ENCODE measurements at regions not wholly inside any gene's neighbourhood (a gene's known extent, or its start where the extent isn't known, plus 50 kb on each side); places are given as distances from the start of the nearest gene placed in this dataset.

DNA sequence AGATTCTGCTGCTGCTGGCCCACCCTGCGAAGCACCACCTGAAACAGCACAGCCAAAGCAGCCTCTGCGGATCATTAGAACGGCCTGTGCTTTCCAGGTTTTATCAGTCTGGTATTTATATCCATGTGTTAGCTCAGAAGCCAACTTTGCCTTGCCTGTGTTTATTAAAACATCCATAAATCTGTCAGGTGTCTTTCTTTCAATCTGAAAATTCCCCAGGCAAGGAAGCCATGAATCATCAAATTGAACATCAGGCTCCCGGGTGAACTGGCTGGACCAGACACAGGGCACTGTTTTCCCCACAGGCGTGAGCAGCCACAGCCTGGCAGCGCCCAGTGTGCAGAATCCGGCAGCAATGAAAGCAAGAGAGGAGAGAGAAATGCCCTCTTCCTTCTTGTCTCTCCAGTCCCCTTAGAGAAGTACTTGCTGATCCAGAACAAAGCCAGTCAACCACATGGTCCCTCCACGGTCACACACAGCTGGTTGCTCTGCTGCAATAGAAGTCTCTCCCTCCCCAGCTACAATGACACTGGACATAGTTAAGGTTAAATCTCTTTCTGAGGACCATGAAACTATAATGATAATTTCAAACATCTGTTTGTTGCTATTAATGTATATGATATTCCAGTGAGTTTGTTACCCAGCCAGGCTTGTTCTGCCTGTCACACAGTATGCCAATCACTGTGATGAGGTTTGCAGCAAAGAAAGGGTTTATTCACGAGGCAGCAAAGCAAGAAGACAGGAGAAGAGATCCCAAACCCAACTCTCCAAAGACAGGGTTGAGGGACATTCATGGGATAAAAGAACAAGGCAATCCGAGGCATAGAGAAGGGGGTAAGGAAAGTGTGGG lies 212.1 kb upstream of the FMN2 start:
- DNase-seq = no peak

DNA sequence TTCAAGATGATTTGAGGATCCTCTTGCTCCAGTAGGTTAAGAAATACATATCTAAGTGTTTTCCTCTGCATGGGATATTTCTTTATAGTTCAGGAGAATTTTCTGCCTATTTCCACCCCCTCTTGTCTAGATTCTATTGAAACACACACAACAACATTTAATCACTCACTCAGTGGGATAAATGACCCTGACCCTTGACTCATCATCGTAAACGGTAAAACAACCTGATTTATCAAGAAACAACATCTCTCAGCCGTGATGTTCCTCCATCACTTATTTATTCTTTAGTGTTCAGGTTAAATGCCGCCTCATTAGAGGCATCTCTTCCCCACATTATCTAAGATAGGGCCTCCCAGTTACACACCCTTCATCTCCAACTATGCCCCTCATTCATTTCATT lies 208.7 kb upstream of the FMN2 start:
- DNase-seq = no peak

DNA sequence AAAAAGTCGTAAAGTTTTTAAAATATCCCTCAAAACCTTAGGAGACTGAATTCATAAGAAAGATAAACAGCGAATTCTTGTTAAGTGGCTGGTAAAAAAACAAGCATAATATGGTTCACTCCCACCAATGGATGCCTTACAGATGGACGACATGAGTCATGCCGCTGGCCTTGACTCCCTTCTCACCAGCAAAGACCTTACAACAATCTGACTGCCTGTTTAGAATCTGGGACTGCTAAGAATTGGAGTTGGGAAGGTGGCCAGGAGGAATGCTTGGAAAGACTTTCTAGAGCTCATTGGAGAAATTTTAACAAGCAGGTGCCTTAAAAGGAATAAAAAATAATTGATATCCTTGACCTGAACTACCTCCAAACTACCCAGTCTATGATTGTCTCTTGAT lies 206.9 kb upstream of the FMN2 start:
- DNase-seq = peak in 1 of 51 donors; percentile 22

DNA sequence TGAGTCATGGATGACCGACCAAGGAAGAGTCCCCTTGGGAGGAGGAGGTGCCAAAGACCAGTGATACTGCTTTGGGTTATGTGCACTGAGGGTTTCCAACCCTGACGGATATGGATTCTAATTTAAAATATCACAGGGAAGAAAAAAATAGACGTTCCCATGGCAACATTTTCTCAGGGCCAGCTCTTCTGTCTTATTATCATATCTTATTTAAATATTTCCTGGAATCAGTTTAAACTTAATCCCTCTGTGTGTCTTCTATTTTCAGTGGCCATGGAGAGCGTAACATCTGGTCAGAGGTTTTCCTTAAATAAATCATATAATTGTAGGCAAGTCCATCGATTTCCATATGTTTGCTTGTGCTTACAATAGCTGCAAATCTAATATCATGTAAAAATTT lies 205.4 kb upstream of the FMN2 start:
- DNase-seq = no peak

DNA sequence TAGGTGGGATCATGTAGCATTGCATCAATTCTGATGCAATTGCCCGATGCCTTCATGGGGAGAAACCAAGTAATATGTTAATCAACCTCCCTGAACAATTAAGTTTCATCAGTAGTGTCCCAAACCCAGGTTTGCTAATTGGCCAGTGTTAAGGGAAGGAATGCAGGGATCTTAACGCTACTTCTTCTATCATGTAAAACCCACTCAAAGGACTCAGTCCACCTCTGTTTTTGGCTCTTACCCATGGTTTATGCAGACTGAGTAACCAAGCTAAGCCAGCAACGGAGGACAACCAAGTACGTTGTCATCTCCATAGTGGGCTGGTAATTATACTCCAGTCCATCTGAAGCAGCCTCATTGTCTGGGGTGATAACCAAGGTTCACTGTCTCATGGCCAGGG lies 203.0 kb upstream of the FMN2 start:
- no peak for DNase-seq

DNA sequence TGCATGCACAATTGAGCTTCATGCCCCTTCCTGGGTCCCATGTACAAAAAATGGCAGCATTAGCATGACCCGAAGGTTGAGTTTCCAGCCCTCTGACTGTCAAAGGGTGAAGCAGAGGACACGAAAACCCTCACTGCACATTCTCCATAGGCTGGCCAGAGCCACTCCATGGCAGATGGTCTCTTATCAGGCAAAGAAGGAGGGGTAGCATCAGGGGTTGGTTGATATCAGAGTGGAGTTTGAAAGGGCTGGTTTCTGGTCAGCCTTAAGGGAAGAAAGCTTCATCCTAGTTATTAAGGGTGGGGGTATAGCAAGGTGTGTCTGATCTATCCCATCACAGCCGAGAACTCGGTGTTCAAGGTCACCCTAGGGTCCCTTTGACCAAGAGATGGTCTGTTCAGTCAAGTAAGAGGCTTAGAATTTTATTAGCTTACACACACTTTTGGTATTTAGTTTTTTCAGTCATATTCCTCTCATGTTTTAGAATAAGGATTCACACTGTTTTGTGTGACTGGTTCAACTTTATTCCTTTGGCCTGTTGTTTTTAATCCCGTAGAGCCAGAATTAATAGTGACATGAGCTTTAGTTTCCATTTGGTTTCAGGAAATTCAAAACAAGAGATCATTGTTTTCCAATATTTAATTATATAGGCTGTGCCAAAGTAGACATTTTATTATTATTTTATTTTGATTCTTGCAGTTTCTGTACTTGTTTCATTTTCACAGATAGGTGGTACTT lies 199.9 kb upstream of the FMN2 start:
- no peak for DNase-seq

DNA sequence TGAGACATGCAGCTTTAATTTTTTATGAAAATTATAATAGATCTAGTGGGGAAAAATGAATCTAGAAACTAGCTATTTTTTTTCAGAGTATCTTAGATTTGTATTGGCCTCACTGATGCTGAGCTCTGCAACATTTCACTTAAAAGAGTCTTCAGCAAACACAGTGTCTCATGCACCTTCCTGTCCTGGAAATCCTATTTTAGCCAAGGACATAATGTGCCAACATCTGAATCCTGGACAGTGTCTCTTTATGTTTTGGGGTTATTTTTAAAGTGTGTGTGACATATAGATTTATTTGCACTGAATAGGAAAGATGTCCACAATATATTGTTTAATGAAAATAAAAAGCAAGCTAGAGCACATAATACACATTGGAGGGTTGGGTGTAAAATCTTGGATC lies 199.1 kb upstream of the FMN2 start:
- no peak for DNase-seq

DNA sequence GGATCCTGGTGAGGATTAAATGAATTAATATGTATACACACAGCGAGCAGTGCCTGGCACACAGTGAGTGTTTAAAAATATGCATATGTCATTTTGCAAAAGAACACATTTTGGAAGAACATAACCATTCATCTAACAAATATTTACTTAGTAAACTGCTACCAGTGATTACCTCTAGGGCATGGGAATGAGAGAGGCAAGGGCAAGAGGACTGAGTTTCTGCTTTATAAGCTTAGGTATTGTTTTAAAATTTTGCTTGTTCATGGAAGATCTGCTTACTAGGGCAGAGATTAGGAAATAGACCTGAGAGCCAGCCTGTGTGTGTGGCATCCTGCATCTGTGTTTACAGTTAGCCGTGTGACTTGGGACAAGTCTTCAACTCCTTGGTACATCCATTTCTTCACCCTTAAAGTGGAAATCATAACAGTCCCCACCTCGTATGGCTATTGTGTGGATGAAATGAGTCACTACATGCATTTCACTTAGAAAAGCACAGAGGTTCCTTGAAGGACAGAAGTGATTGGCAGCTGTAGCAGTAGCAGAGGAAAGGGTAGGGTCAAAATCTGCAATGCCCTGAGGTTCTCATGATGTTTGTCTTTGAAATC lies 198.5 kb upstream of the FMN2 start:
- no peak for DNase-seq

DNA sequence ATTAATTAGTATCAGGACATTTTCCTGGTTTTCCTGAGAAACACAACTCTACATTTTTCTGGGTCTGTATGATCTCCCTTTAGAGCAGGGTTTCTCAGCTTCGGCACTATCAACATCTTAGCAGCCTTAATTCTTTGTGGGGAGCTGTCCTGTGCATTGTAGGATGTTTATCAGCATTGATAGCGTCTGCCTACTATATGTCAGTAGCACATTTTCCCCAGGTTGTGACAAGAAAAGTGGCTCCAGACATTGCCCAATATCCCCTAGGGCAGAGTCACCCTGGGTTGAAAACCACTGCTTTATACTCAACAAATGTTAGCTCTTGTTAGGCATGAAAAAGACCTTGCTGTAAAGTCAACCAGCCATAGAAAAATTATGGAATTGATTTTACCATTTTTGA lies 195.1 kb upstream of the FMN2 start:
- DNase-seq = no peak

DNA sequence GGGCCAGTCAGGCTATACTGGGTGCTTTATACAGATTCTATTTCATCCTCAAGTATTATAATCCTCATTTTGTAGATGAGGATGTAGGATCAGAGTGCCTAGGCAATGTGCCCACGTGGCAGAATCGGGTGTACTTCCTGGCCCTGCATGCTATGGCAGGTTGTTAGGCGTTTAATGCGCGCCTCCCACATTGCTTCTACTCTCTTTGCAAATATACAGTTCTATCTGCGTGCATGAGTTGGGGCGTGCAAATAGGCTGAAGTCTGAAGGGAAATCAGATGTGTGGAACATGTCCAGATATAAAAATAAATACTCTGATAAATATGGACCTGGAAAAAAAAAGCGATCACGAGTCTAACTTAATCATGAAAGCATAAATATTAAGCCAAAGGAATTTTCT lies 194.7 kb upstream of the FMN2 start:
- DNase-seq = no peak

DNA sequence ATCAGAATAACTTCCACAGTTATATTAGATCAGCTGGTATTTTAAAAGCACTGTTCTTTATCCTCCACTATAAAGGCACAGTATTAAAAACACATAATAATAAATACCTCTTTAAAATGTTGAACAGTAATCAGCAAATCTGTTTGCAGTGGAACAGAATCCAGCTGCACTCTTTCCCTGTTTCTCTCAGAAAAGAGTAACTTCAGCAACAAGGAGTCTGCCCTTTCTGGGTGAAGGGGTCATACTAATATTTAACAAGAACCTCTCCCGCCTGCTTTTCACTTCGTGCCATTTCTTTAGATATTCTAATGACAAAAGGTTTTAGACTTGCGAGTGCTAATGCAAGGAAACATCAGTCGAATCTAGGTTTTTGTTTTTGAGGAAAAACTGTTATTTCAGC lies 194.2 kb upstream of the FMN2 start:
- no peak for DNase-seq

DNA sequence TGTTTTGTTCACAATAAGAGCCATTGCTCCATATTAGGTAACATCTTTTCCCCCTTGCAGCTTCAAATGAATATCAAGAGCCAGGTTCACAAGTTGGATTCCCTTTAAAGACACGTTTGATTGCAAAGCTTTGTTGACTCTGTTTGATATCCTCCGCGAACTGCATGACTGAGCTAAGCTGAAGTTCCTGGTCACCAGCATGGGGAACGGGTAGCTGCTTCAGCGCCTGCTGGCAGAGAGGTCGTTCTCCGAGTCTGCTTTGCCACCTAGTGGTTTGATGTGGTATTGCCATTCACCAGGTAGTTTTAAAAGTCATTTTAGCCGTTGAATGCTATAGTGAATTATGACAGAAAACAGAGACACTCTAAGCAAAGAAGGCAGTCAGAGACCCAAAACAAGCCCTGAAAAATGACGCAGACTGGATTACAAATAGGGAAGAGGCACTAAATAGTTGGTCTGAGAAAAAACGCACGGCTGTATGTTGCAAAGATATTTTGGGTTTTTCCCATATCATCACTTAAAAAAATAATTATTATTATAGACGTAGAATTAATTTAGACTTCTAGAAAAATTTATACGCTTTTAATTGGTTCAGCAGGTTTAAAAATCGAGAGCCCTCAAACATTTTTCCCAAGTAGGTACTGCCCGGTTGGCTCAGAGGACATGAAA lies 193.5 kb upstream of the FMN2 start:
- peak in 46 of 51 donors; percentile 3 to 83 (median 46) for DNase-seq

DNA sequence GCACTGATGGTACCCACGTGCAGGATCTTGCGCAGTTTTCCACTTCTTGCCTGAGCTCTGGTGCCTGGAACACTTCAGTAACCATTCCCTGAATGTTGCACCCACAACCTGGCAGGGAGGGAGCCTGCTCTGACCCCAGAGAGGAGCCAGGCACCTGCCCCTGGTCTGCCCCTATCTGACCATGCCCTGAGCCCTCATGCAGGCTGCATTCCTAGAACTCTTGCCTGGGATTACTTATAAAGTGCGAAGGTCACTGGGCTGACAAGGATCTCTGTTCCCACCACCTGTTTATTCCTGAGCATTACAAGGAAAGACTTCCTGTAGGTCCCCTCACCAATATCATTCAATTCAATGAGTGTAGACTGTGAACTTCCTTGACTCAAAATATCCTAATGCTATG lies 191.9 kb upstream of the FMN2 start:
- DNase-seq = no peak

DNA sequence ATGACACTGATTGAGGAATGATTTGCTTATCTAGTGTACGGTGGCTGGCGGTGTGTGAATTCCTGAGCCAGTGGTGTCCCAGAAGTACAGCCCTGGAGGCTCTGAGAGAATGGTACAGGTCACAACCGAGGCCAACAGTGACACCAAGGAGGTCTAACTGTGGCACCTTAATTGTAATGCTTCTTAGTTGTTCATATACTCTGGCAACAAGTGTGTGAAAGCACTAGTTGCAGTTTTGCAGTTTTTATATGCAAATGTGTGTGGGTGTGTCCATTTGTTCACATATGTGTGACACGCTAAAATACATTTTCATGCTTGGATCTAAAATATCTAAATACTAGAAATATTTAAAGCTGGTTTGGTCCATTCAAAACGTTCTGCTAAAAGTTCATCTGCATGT lies 185.3 kb upstream of the FMN2 start:
- DNase-seq = no peak

DNA sequence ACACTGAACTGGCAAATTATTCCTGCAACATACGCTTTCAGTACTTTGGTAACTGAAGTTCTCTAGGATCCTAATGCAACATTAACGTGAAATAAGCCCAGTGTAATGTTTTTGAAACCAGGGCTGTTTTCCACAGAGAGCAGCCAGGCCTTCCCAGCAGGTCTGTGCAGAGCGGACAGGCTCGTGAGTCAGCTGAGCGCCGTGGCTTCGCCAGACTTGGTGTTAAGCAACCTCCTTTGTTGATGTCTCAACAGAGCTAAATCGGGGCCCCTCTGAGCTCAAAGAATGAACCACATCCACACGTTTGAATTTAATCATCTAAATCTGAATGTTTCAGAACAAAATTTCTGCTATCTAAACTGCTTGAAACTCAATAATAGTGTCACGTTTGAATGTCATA lies 181.8 kb upstream of the FMN2 start:
- peak in 7 of 51 donors; percentile 2 to 43 (median 4) for DNase-seq

DNA sequence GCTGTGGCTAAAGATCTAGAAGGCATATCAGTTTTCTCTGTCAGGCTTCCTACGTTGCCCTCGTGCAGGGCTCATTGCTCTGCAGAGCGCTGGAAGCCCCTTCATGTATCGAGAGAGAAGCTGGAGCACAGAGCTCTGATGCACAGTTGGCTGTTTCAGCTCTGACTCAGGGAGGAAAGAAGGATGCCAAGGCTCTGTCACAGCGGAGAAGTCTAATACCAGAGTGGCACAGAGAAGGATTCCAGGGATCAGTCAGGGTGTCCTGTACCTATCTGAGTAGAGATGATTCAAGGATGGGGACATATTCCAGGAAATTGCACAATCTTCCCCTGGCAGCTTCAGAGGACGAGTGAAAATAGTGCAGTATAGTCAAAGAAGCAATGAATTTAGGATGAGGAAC lies 179.2 kb upstream of the FMN2 start:
- peak in 1 of 51 donors; percentile 33 for DNase-seq

DNA sequence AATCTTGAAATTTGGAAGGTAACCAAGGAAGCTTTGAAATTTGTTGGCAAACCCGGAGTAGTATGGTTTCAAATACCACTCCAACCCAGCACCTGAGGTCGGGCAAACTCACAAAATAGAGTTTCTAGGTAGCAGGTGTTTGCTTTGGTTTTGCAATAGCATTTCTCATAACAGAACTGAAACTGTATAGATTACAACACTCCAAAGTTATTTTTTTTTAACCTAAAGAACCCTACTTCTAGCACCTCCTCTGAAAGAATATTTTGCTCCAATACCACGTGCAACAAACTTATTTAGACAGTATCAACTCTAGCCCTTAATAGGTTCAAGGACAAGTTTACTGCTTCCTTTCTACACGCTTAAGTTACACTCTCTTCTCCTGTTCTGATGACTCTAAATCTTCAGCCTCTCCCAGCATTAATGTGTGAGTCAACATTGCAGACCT lies 178.5 kb upstream of the FMN2 start:
- no peak for DNase-seq

DNA sequence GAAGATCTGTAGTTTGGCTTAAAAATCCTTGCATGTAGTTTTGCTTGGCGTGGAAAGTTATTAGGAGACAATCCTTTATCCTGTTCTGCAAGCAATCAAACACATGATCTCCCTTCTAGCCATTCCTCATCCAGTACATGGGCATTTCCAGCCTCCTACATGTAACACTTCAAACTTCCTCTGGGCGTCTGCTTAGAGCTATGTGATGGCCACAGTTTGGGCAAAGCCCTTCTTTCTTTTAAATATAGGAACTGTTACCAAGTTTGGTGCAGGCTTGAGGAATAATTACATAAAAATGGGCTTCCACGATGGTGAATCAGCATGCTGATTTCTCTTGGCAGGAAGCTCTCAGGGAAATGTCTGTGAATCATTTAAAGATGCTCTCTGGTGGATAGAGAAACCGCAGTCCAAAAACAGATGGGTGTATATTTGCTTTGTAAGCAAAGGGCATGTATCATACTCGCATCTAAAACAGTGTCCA lies 176.9 kb upstream of the FMN2 start:
- DNase-seq = peak in 1 of 51 donors; percentile 12

DNA sequence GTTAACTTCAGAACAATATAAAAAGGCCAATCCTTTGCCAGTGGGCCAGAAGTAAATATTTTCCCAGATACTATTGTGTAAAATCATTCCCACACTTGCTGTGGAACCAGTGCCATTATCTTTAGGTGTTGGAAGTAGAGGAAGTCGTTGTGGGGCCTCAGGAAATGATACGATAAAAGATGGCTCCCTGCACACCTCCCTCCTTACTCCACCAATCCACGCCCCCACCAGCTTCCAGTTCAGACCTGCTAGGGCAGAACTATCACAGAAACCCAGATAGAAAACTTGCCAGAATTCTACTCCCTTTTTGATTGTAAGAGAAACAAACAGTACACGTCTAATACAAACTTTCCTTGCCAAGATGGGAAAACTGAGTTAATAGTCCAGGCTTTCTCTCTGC lies 173.0 kb upstream of the FMN2 start:
- no peak for DNase-seq

DNA sequence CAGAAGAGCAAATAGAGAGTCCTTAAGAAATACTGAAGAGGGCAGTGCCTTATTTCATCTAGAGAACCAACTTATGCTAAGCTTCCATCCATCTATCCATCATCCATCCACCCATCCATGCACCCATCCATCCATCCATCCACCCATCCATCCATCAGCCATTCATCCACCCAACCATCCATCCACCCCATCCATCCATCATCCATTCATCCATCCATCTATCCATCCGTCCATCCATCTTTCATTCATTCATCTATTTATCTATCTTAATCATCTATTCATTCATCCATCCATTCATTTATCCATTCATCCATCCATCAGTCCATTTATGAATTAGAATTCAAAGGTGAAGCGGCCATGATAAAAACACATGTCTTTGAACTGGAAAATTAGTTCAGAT lies 171.5 kb upstream of the FMN2 start:
- no peak for DNase-seq

DNA sequence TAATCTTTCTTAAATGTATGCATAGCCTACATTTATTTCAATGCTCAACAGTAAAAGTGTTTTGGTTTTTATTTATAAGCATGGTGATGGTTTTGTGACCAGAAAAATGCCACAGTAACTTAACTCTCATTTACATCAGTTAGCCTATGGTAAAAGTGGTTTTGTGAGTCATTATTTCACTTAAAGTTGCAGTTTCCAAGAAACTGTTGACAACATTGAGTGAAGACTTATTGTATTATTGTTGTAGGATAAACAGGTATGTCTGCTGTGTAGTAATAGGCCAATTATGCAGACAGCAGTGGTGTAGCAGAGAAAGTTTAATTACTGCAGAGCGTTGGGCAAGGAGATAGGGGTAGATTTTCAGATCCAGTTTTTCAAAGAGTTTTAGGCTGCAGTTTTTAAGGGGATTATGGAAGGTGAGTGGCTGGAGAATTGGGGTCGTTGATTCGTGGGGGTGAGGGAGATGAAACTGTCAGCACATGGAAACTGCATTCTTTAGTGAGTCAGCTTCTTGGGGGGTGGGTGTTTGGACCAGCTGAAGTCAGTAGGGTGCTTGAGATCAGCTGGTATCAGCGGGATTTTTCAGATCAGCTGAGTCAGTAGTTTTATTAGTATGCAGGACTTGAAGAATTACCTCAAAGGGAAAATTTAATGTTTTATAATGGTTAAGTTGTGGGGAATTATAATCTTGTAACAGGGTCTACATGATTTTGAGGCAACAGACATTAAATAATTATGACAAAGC lies 168.7 kb upstream of the FMN2 start:
- DNase-seq = no peak

Data from hypothalamus (tissue), 51 donors.